ENCODE measurements at regions not wholly inside any gene's neighbourhood (a gene's known extent, or its start where the extent isn't known, plus 50 kb on each side); places are given as distances from the start of the nearest gene placed in this dataset.

DNA sequence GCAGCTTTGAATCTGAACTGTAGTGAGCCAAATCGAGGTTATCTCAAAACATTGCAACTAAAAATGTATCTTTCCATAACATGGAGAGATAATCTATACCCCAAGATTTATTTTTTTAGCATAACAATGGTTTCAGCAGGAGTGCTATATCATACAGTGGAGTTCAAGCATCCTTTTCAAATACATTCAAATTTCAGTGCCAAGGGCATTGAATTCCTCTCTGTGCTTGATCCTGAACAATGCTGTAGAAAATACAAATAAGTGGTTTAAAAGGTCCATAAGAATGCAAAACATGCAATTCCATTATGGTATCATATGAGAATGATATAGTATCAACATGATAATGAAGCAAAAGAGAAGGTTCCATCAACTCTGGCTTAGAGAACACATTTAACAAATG lies 201.7 kb downstream of the TXNL1 start:
- POLR2A ChIA-PET, result no interaction called here
- FAIRE-seq (no peak), ATAC-seq (no peak)

More for the DNA sequence above, 201.7 kb downstream of the TXNL1 start:
- DNase-seq (ENCODE audit: extremely low read depth in 1 of 4, low spot score in 3 of 4), result no peak
- CTCF ChIA-PET (ENCODE audit: low intra/inter-chr PET ratio), result no interaction called here
- H3K9ac ChIP-seq (ENCODE audit: insufficient read depth in 1 of 2, low read depth in 2 of 2, low read length in 2 of 2), result no peak overlapping the region
- H3K4me3 ChIP-seq, result no peak overlapping the region
- TF ChIP-seq FOXA3 (CRISPR knock-in tag; conservative IDR thresholded peaks at IDR 0.05 in 1 of 2, IDR thresholded peaks at IDR 0.05 in 1 of 2) (no peak), CEBPB (tag; IDR thresholded peaks at IDR 0.05) (no peak), TSC22D4 (tag; IDR thresholded peaks at IDR 0.05) (no peak), ZNF311 (CRISPR knock-in tag; IDR thresholded peaks at IDR 0.05) (no peak), TCF7L2 (IDR thresholded peaks at IDR 0.05; ENCODE audit: low read depth, low read length) (no peak), SMAD1 (IDR thresholded peaks at IDR 0.05; ENCODE audit: low read depth, low read length, partially characterized antibody) (no peak), CCNT2 (IDR thresholded peaks at IDR 0.05; ENCODE audit: borderline replicate concordance, extremely low read depth, insufficient read length, low read depth, low read length) (no peak), CAMTA2 (CRISPR knock-in tag; conservative IDR thresholded peaks at IDR 0.05) (no peak), GTF2F1 (IDR thresholded peaks at IDR 0.05; ENCODE audit: low read depth, low read length) (no peak), HDAC6 (IDR thresholded peaks at IDR 0.05; ENCODE audit: low read depth, low read length) (no peak), SUPT5H (IDR thresholded peaks at IDR 0.05) (no peak)
- TF ChIP-seq, protein P1, sequence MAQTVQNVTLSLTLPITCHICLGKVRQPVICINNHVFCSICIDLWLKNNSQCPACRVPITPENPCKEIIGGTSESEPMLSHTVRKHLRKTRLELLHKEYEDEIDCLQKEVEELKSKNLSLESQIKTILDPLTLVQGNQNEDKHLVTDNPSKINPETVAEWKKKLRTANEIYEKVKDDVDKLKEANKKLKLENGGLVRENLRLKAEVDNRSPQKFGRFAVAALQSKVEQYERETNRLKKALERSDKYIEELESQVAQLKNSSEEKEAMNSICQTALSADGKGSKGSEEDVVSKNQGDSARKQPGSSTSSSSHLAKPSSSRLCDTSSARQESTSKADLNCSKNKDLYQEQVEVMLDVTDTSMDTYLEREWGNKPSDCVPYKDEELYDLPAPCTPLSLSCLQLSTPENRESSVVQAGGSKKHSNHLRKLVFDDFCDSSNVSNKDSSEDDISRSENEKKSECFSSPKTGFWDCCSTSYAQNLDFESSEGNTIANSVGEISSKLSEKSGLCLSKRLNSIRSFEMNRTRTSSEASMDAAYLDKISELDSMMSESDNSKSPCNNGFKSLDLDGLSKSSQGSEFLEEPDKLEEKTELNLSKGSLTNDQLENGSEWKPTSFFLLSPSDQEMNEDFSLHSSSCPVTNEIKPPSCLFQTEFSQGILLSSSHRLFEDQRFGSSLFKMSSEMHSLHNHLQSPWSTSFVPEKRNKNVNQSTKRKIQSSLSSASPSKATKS (CRISPR knock-in tag; IDR thresholded peaks at IDR 0.05), result no peak
- TF ChIP-seq, protein P2, sequence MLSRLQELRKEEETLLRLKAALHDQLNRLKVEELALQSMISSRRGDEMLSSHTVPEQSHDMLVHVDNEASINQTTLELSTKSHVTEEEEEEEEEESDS (CRISPR knock-in tag; IDR thresholded peaks at IDR 0.05), result no peak
- TF ChIP-seq, protein P3, sequence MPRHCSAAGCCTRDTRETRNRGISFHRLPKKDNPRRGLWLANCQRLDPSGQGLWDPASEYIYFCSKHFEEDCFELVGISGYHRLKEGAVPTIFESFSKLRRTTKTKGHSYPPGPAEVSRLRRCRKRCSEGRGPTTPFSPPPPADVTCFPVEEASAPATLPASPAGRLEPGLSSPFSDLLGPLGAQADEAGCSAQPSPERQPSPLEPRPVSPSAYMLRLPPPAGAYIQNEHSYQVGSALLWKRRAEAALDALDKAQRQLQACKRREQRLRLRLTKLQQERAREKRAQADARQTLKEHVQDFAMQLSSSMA (CRISPR knock-in tag; IDR thresholded peaks at IDR 0.05), result no peak
- H2AFZ ChIP-seq (ENCODE audit: low read depth, low read length), result no peak overlapping the region
- intact Hi-C loops (cut with micrococcal nuclease), result no loop called here
- no peaks in the 10 kb centered on the region for H3K9me1 ChIP-seq (ENCODE audit: control insufficient read depth, insufficient read depth, low read length)
- no TSS peak for BruUV-seq (replicated peaks)
- H3K36me3 ChIP-seq (ENCODE audit: control insufficient read depth, insufficient read depth, low read length), result no peaks in the 10 kb centered on the region
- WGBS (ENCODE audit: insufficient coverage, low coverage, missing lambda C conversion rate), result 0% methylated on average over 1 of the region's 1 CpG
- no peaks in the 10 kb centered on the region for H3K79me2 ChIP-seq (ENCODE audit: control insufficient read depth, insufficient read depth, low read length)
- no peaks in the 10 kb centered on the region for H3K27me3 ChIP-seq (ENCODE audit: control insufficient read depth in 2 of 2, insufficient read depth in 2 of 2, low read length in 2 of 2)
- no peak overlapping the region for H3K4me2 ChIP-seq (ENCODE audit: insufficient read depth, low read length)
- no peaks in the 10 kb centered on the region for H4K20me1 ChIP-seq (replicated peaks; ENCODE audit: control insufficient read depth, insufficient read depth, low read length)
- in situ Hi-C loops (cut with MboI), result no loop called here
- H3K9me3 ChIP-seq (replicated peaks; ENCODE audit: control insufficient read depth, insufficient read depth, low read depth, low read length), result no peaks in the 10 kb centered on the region
- H3K27ac ChIP-seq (ENCODE audit: extremely low read depth, low read depth, low read length), result no peak overlapping the region
- no peaks in the 10 kb centered on the region for H3K4me1 ChIP-seq (replicated peaks in 1 of 2; ENCODE audit: control insufficient read depth in 2 of 2, insufficient read depth in 2 of 2, low read length in 2 of 2)
